ENCODE measurements at regions not wholly inside any gene's neighbourhood (a gene's known extent, or its start where the extent isn't known, plus 50 kb on each side); places are given as distances from the start of the nearest gene placed in this dataset.

DNA sequence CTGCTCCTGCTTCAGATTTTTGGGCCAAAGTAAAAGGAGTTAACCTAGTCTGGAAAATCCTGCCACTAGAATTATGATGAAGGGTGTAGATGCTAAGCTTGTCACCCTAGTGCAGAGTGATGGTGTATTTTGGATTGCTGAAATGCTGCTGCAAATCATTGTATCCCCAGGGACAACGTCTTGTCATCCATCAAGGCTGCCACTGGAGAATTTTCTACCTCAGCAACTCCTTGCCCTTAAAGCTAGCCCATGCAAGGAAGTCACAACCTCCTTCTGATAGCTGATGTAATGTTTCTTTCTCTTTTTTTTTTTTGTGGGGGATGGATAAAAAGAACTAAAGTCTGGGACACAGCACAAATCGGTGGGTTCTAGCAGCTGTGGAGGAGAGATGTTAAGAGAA lies 139.4 kb upstream of the FRMD6 start:
- H3K4me2 ChIP-seq (ENCODE audit: insufficient read depth, low read length): no peak overlapping the region
- no peak overlapping the region for H3K9ac ChIP-seq (replicated peaks; ENCODE audit: extremely low read depth, insufficient read depth, low read length)
- FAIRE-seq (no peak), DNase-seq (ENCODE audit: low read depth, low spot score) (no peak)
- H3K4me3 ChIP-seq (replicated peaks in 1 of 3; ENCODE audit: insufficient read depth in 1 of 3, low read depth in 1 of 3, low read length in 3 of 3): no peak overlapping the region
- no peaks in the 10 kb centered on the region for H3K79me2 ChIP-seq (ENCODE audit: control insufficient read depth, insufficient read depth, low read length)
- no peaks in the 10 kb centered on the region for H4K20me1 ChIP-seq (replicated peaks; ENCODE audit: control insufficient read depth, extremely low read depth, insufficient read depth, low read length)
- dilution Hi-C loops (cut with MboI; ENCODE audit: extremely low pct_ligation_motif_present, low sequenced_read_pairs) (no loop called here), intact Hi-C loops (cut with micrococcal nuclease) (no loop called here)
- no TSS peak for BruUV-seq (replicated peaks)
- no peak overlapping the region for H2AFZ ChIP-seq (ENCODE audit: low read depth, low read length)
- no peaks in the 10 kb centered on the region for H3K9me1 ChIP-seq (replicated peaks; ENCODE audit: control insufficient read depth, extremely low read depth, insufficient read depth, low read length)
- no peaks in the 10 kb centered on the region for H3K27me3 ChIP-seq (ENCODE audit: control insufficient read depth in 2 of 2, insufficient read depth in 2 of 2, low read length in 2 of 2)
- ChIA-PET POLR2A (no interaction called here), CTCF (interaction anchor here (0.8 to 2.4 kb wide), 2 partner anchors 10 to 13 kb away, joined by 3 to 8 read pairs; no protein-coding TSS in a partner anchor)
- TF ChIP-seq GATA2 (IDR thresholded peaks at IDR 0.05; ENCODE audit: insufficient read depth, insufficient read length, low read depth, low read length) (no peak), FOS (IDR thresholded peaks at IDR 0.05; ENCODE audit: borderline replicate concordance, insufficient read depth, low read length) (no peak), EZH2 (IDR thresholded peaks at IDR 0.05; ENCODE audit: borderline replicate concordance, low read depth, low read length, severe bottlenecking) (no peak), JUN (IDR thresholded peaks at IDR 0.05; ENCODE audit: borderline replicate concordance, insufficient read depth, insufficient read length, low read depth) (no peak), MYC (IDR thresholded peaks at IDR 0.05; ENCODE audit: low read depth, low read length) (no peak), POLR2A (IDR thresholded peaks at IDR 0.05; ENCODE audit: low read depth, low read length) (no peak), POLR2AphosphoS5 (IDR thresholded peaks at IDR 0.05; ENCODE audit: insufficient read depth, low read depth, low read length) (no peak)
- TF ChIP-seq, protein P1, sequence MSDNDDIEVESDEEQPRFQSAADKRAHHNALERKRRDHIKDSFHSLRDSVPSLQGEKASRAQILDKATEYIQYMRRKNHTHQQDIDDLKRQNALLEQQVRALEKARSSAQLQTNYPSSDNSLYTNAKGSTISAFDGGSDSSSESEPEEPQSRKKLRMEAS (IDR thresholded peaks at IDR 0.05; ENCODE audit: insufficient read depth, insufficient read length): no peak
- TF ChIP-seq, protein P2, sequence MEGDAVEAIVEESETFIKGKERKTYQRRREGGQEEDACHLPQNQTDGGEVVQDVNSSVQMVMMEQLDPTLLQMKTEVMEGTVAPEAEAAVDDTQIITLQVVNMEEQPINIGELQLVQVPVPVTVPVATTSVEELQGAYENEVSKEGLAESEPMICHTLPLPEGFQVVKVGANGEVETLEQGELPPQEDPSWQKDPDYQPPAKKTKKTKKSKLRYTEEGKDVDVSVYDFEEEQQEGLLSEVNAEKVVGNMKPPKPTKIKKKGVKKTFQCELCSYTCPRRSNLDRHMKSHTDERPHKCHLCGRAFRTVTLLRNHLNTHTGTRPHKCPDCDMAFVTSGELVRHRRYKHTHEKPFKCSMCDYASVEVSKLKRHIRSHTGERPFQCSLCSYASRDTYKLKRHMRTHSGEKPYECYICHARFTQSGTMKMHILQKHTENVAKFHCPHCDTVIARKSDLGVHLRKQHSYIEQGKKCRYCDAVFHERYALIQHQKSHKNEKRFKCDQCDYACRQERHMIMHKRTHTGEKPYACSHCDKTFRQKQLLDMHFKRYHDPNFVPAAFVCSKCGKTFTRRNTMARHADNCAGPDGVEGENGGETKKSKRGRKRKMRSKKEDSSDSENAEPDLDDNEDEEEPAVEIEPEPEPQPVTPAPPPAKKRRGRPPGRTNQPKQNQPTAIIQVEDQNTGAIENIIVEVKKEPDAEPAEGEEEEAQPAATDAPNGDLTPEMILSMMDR (IDR thresholded peaks at IDR 0.05; ENCODE audit: extremely low read depth in 1 of 2, insufficient read depth in 1 of 2, low read depth in 1 of 2, low read length in 2 of 2): no peak
- no peak overlapping the region for H3K27ac ChIP-seq (ENCODE audit: insufficient read depth, low read depth, low read length)
- peaks cover 5% of the 10 kb centered on the region for H3K4me1 ChIP-seq (ENCODE audit: control insufficient read depth, extremely low read depth, insufficient read depth, low read length)
- H3K9me3 ChIP-seq (replicated peaks; ENCODE audit: control insufficient read depth, insufficient read depth, low read length): no peaks in the 10 kb centered on the region
- H3K36me3 ChIP-seq (ENCODE audit: control insufficient read depth in 2 of 2, extremely low read depth in 1 of 2, insufficient read depth in 2 of 2, low read length in 2 of 2): no peaks in the 10 kb centered on the region

Data from endothelial cell of umbilical vein (primary cell).